SU-DHL-6 (cell line): ENCODE measurements at regions not wholly inside any gene's neighbourhood (a gene's known extent, or its start where the extent isn't known, plus 50 kb on each side); places are given as distances from the start of the nearest gene placed in this dataset.
"Not testable (repeated sequence)": the region's sequence is repeated elsewhere in the genome, so short reads cannot be mapped to it uniquely, and the experiment has no call there.

Experiments
- H2AFZ ChIP-seq: fragments of 200-600 bp; sonication (generic); 2 replicates; pipeline ENCODE4 v1.6.1; 2014; ENCODE audit warnings: low read depth, mild to moderate bottlenecking, moderate library complexity, mixed read lengths, antibody characterized with exemption, low read length; ENCODE audit not compliant: severe bottlenecking
- H3F3A ChIP-seq: fragments of 200-600 bp; shearing (Covaris generic); 2 replicates; pipeline ENCODE4 v1.6.0; 2016; ENCODE audit warnings: antibody characterized with exemption, mild to moderate bottlenecking; ENCODE audit not compliant: insufficient read depth
- H3K27ac ChIP-seq: fragments of 200-600 bp; sonication (generic); 2 replicates; pipeline ENCODE4 v1.5.1; 2016; ENCODE audit warnings: low read depth, mild to moderate bottlenecking, low read length, moderate library complexity, mixed read lengths
- H3K27me3 ChIP-seq: fragments of 200-600 bp; sonication (generic), shearing (Covaris generic); 2 replicates; pipeline ENCODE4 v1.6.0; 2014; ENCODE audit warnings: mild to moderate bottlenecking, low read length
- H3K36me3 ChIP-seq: fragments of 200-600 bp; sonication (generic); 2 replicates; pipeline ENCODE4 v1.6.1; 2014; ENCODE audit warnings: mild to moderate bottlenecking, low read length, mixed read lengths
- H3K4me2 ChIP-seq: fragments of 300-600, 200-600 bp; shearing (Covaris generic), sonication (generic); 2 replicates; pipeline ENCODE4 v1.6.0; 2014; ENCODE audit warnings: low read length, low read depth, mild to moderate bottlenecking; ENCODE audit not compliant: poor library complexity, severe bottlenecking
- H3K4me3 ChIP-seq: fragments of 200-600 bp; sonication (generic); 2 replicates; pipeline ENCODE4 v1.5.1; 2014; ENCODE audit warnings: antibody characterized with exemption, low read length, mild to moderate bottlenecking, mixed read lengths; ENCODE audit not compliant: insufficient read depth, poor library complexity, severe bottlenecking
- H3K79me2 ChIP-seq: fragments of 200-600 bp; sonication (generic); 2 replicates; pipeline ENCODE4 v1.6.1; 2014; ENCODE audit warnings: mild to moderate bottlenecking, low read length, moderate library complexity; ENCODE audit not compliant: insufficient read depth
- H3K9ac ChIP-seq: fragments of 200-600 bp; sonication (generic); 2 replicates; pipeline ENCODE4 v1.7.0; 2014; ENCODE audit warnings: mild to moderate bottlenecking, low read length
- H3K9me2 ChIP-seq: fragments of 200-600 bp; sonication (generic); replicated peaks from 2 replicates; pipeline ENCODE4 v1.6.1; 2014; ENCODE audit warnings: low read length; ENCODE audit not compliant: insufficient read depth
- H3K9me3 ChIP-seq: fragments of 200-600 bp; sonication (generic); 2 replicates; pipeline ENCODE4 v1.6.1; 2014; ENCODE audit warnings: low read length, mixed read lengths; ENCODE audit not compliant: insufficient read depth
- H4K20me1 ChIP-seq: fragments of 200-600 bp; sonication (generic); 2 replicates; pipeline ENCODE4 v1.6.1; 2014; ENCODE audit warnings: low read depth, mild to moderate bottlenecking, antibody characterized with exemption, low read length, moderate library complexity, mixed read lengths
- EZH2phosphoT487 ChIP-seq: fragments of 200-600 bp; sonication (generic), shearing (Covaris generic); conservative IDR thresholded peaks from 2 replicates; pipeline ENCODE4 v1.6.1; 2018; ENCODE audit warnings: mild to moderate bottlenecking, antibody characterized with exemption, low read length, moderate library complexity, mixed read lengths
- TF ChIP-seq, protein P1 (sequence below): fragments of 200-600 bp; sonication (generic); IDR thresholded peaks from one replicate; pipeline ENCODE4 v1.5.1; 2017; ENCODE audit warnings: antibody characterized with exemption, mild to moderate bottlenecking, low read length, moderate library complexity; ENCODE audit not compliant: insufficient read depth, poor library complexity, severe bottlenecking

DNA sequence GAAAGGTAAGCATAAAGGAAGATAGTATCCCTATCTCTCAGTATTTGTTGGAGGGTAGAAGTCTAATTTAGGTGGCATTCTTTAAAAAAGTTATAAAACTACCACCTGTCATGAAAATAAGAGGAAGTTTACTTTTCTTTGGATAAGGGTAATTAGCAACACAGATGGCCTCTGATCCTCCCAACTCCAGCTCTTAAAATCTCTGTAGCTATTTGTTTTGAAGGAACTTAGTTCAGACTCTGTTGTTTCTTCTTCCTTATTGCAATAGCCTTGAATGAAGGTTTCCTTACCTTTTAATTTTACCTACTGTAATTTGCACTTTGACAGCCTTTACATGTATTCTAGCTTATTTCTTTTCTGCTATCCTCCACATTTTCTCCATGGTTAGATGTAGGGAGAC is 1261.3 kb downstream of the RAPGEF2 start:
- Histone ChIP-seq H3K9me2 (no peaks in the 10 kb centered on the region), H4K20me1 (no peaks in the 10 kb centered on the region), H3K4me2 (no peak overlapping the region), H3K4me3 (no peak overlapping the region), H3K27me3 (no peaks in the 10 kb centered on the region), H3K9ac (no peak overlapping the region), H3K27ac (no peak overlapping the region), H3K36me3 (no peaks in the 10 kb centered on the region), H3F3A (no peaks in the 10 kb centered on the region), H3K79me2 (no peaks in the 10 kb centered on the region), H2AFZ (no peak overlapping the region), H3K9me3 (no peaks in the 10 kb centered on the region)
- TF ChIP-seq, protein P1, sequence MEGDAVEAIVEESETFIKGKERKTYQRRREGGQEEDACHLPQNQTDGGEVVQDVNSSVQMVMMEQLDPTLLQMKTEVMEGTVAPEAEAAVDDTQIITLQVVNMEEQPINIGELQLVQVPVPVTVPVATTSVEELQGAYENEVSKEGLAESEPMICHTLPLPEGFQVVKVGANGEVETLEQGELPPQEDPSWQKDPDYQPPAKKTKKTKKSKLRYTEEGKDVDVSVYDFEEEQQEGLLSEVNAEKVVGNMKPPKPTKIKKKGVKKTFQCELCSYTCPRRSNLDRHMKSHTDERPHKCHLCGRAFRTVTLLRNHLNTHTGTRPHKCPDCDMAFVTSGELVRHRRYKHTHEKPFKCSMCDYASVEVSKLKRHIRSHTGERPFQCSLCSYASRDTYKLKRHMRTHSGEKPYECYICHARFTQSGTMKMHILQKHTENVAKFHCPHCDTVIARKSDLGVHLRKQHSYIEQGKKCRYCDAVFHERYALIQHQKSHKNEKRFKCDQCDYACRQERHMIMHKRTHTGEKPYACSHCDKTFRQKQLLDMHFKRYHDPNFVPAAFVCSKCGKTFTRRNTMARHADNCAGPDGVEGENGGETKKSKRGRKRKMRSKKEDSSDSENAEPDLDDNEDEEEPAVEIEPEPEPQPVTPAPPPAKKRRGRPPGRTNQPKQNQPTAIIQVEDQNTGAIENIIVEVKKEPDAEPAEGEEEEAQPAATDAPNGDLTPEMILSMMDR = no peak

DNA sequence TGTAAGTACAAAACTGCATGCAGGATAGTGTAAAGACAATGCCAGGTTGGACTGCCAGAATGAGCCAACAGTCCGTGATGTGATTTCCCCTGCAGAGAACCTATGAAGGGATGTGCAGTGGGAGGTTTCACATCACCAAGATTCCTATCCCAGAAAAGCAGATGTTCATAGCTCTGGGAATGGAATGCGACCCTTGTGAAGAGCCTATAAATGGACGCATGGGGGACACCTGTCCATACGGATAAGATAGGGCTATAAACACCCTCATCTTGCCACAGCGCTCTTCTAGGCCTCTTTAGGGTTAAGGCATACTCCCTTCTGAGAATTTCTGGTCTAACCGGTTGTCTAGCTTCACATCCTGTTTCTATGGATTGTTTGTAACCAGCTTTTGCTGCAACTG is 1261.8 kb downstream of the RAPGEF2 start:
- H3K9me2 ChIP-seq, H3K4me2 ChIP-seq, H3K9me3 ChIP-seq: not testable (repeated sequence)

DNA sequence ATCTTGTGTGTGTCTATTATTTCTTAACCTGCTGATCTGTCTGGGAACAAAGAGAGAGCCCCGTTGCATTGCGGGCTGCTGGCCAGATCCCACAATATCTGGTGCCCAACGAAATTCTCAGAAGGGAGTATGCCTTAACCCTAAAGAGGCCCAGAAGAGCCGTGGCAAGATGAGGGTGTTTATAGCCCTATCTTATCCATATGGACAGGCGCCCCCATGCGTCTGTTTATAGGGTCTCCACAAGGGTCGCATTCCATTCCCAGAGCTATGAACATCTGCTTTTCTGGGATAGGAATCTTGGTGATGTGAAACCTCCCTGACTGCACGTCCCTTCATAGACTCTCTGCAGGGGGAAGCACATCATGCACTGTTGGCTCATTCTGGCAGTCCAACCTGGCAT is 1262.5 kb downstream of the RAPGEF2 start:
- H3K79me2 ChIP-seq, H3F3A ChIP-seq, H3K36me3 ChIP-seq, H3K9me2 ChIP-seq, H2AFZ ChIP-seq, H3K4me3 ChIP-seq, H4K20me1 ChIP-seq, H3K9ac ChIP-seq, H3K27ac ChIP-seq, H3K4me2 ChIP-seq, H3K9me3 ChIP-seq, H3K27me3 ChIP-seq: not testable (repeated sequence)

More for the DNA sequence above, 1261.8 kb downstream of the RAPGEF2 start:
- not testable (repeated sequence) for H2AFZ ChIP-seq, H3F3A ChIP-seq, H3K9ac ChIP-seq, H3K27me3 ChIP-seq, H3K79me2 ChIP-seq, H3K4me3 ChIP-seq, H3K27ac ChIP-seq, H4K20me1 ChIP-seq, H3K36me3 ChIP-seq

DNA sequence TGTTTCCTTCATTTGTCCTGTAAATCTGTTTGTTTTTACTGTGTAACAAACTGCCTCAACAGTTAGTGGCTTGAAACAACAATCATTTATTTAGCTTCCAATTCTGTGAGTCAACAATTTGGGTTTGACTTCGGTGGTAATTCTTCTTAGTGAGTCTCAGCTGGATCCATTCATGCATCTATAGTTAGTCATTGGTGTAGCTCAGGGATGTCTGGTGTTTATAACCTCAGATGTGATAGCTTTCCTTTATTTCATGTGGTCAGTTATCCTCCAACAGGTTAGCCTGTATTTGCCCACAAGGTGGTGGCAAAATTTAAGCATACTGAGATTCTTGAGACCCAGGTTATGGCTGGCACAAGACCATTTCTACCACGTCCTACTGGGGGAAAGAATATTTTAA is 1267.2 kb downstream of the RAPGEF2 start:
- H3K9me2 ChIP-seq = no peaks in the 10 kb centered on the region

More for the DNA sequence above, 1267.2 kb downstream of the RAPGEF2 start:
- no peaks in the 10 kb centered on the region for H3K79me2 ChIP-seq
- no peak overlapping the region for H2AFZ ChIP-seq
- no peaks in the 10 kb centered on the region for H3F3A ChIP-seq
- H3K9me3 ChIP-seq = no peaks in the 10 kb centered on the region
- TF ChIP-seq, protein P1 = no peak
- no peak for TF ChIP-seq EZH2phosphoT487
- H3K4me2 ChIP-seq = no peak overlapping the region
- H3K36me3 ChIP-seq = no peaks in the 10 kb centered on the region
- no peak overlapping the region for H3K4me3 ChIP-seq
- H3K9ac ChIP-seq = no peak overlapping the region
- H4K20me1 ChIP-seq = no peaks in the 10 kb centered on the region
- no peak overlapping the region for H3K27ac ChIP-seq
- H3K27me3 ChIP-seq = no peaks in the 10 kb centered on the region
